ENCODE measurements at regions not wholly inside any gene's neighbourhood (a gene's known extent, or its start where the extent isn't known, plus 50 kb on each side); places are given as distances from the start of the nearest gene placed in this dataset.

DNA sequence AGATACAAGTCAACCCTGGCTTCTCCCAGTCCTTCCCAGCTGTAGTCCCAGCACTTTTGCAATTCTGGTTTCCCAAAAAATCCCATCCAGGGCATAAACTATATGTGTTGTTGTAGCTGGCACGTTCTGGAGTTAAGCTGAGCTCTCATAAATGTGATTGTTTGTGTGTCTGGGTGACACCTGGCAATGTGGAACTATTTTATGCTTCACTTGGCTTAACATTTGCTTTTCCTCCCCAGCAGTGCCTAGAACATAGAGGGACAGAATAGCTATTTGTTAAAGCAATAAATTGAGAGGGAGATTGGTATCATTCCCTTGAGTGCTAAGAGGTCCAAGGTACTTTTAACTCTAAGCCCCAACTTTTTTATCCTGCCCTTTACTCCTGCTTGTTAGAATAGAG, 575.9 kb upstream of the NOX3 start:
- TF ChIP-seq, protein P1, sequence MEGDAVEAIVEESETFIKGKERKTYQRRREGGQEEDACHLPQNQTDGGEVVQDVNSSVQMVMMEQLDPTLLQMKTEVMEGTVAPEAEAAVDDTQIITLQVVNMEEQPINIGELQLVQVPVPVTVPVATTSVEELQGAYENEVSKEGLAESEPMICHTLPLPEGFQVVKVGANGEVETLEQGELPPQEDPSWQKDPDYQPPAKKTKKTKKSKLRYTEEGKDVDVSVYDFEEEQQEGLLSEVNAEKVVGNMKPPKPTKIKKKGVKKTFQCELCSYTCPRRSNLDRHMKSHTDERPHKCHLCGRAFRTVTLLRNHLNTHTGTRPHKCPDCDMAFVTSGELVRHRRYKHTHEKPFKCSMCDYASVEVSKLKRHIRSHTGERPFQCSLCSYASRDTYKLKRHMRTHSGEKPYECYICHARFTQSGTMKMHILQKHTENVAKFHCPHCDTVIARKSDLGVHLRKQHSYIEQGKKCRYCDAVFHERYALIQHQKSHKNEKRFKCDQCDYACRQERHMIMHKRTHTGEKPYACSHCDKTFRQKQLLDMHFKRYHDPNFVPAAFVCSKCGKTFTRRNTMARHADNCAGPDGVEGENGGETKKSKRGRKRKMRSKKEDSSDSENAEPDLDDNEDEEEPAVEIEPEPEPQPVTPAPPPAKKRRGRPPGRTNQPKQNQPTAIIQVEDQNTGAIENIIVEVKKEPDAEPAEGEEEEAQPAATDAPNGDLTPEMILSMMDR (IDR thresholded peaks at IDR 0.05; ENCODE audit: poor library complexity, severe bottlenecking) = no peak

DNA sequence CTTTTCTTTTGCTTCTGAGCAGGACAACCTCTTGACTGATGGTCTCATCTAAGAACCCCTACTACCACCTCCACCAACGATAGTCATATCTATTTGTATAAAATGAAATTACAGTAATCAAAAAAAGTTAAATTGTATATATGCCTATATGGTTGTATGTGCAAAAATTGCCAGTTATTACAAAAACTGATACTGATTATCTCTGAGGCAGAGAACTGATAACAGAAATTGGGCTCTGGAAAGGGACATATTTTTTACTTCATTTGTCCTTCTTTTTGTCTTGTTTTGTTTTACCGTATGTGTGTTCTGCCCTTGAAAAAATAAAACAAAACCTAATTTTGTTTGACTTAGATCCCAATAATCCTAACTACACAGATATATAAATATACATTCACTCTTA, 574.4 kb upstream of the NOX3 start:
- Histone ChIP-seq H3K4me3 (ENCODE audit: severe bottlenecking) (no peak overlapping the region), H3K36me3 (ENCODE audit: low read depth) (no peaks in the 10 kb centered on the region), H3K27ac (ENCODE audit: poor library complexity, severe bottlenecking) (no peak overlapping the region), H3K27me3 (ENCODE audit: insufficient read depth, poor library complexity, severe bottlenecking) (no peaks in the 10 kb centered on the region), H3K4me1 (ENCODE audit: insufficient read depth, poor library complexity, severe bottlenecking) (no peaks in the 10 kb centered on the region), H3K9me3 (ENCODE audit: severe bottlenecking) (peaks cover 2% of the 10 kb centered on the region)
- DNase-seq (ENCODE audit: low spot score) (no peak), ATAC-seq (ENCODE audit: low read depth) (no peak)
- TF ChIP-seq, protein P1 (IDR thresholded peaks at IDR 0.05; ENCODE audit: poor library complexity, severe bottlenecking) = no peak

More for the DNA sequence above, 575.9 kb upstream of the NOX3 start:
- ATAC-seq (ENCODE audit: low read depth) (no peak), DNase-seq (ENCODE audit: low spot score) (no peak)
- H3K27me3 ChIP-seq (ENCODE audit: insufficient read depth, poor library complexity, severe bottlenecking) = no peaks in the 10 kb centered on the region
- peaks cover 2% of the 10 kb centered on the region for H3K9me3 ChIP-seq (ENCODE audit: severe bottlenecking)
- no peaks in the 10 kb centered on the region for H3K36me3 ChIP-seq (ENCODE audit: low read depth)
- H3K4me1 ChIP-seq (ENCODE audit: insufficient read depth, poor library complexity, severe bottlenecking) = no peaks in the 10 kb centered on the region
- no peak overlapping the region for H3K4me3 ChIP-seq (ENCODE audit: severe bottlenecking)
- H3K27ac ChIP-seq (ENCODE audit: poor library complexity, severe bottlenecking) = no peak overlapping the region

DNA sequence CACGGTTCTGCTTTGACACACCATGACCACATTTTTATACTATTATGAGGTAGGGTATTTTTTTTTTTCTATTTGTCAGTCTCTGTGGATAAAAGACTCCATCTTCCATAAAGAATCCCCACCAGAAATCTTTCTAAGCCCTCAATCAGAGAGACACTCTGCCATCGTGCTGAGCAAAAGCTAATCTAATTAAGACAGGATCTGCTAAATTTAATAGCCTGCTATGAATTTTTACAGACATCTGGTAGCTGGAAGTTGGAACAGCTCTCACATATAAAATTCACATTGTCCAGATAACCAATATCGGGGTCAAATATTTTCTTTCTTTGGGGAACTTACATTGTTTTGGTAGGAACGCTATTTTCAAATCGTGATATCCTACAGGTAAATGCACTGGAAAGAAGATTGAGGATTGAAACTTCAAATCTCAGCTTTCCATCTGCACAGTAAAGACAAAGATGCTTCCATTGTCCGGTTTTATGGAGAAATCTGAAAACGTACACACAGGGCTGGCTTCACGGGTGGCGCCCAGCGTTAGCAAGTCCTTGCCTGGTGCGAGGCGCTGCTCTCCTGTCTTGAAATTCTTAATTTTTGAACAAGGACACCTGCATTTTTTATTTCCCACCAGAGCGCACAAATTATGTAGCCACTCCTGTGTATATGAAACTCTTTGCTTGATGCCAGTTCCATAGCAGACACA, 573.8 kb upstream of the NOX3 start:
- no peak overlapping the region for H3K4me3 ChIP-seq (ENCODE audit: severe bottlenecking)
- no peaks in the 10 kb centered on the region for H3K4me1 ChIP-seq (ENCODE audit: insufficient read depth, poor library complexity, severe bottlenecking)
- DNase-seq (ENCODE audit: low spot score) (no peak), ATAC-seq (ENCODE audit: low read depth) (no peak)
- H3K9me3 ChIP-seq (ENCODE audit: severe bottlenecking) = peaks cover 2% of the 10 kb centered on the region
- TF ChIP-seq, protein P1 (IDR thresholded peaks at IDR 0.05; ENCODE audit: poor library complexity, severe bottlenecking) = no peak
- H3K27ac ChIP-seq (ENCODE audit: poor library complexity, severe bottlenecking) = no peak overlapping the region
- H3K27me3 ChIP-seq (ENCODE audit: insufficient read depth, poor library complexity, severe bottlenecking) = no peaks in the 10 kb centered on the region
- H3K36me3 ChIP-seq (ENCODE audit: low read depth) = no peaks in the 10 kb centered on the region

DNA sequence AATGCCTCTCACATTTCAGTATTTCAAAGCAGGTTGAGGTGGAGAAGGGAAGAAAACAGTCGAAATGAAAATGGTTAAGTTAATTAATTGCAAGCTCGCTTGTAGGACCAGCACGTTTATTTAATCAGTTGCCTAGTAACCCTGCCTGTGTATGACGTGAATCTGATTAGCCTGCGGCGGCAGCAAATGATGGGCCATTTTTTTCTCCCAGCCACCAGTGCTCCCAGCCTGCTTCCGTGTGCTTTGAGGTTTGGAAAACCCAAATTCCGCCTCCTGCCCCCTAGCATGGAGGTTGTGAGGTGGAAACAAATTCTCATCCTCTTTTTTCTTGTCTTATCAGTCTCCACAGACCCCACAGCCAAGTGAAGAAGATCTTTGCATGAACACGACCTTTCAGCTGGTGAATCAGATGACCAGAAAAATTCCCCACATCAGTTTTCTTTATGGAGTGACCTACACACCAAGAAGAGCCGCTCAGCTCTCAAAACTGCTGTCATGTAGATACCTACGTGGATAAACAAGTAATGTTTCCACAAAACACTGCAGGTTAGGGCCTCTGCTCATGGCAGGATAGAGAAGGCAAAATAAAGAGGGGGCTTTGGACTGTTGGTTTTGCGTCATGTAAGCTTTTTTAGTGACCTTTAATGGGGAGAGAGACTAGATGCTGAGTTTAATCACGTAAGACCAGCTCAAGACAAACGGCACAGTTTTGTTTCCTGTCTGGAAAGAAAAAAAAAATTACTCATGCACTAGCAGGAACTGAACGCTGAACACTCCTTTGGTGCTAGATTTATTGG, 572.9 kb upstream of the NOX3 start:
- H3K4me1 ChIP-seq (ENCODE audit: insufficient read depth, poor library complexity, severe bottlenecking) = no peaks in the 10 kb centered on the region
- H3K4me3 ChIP-seq (ENCODE audit: severe bottlenecking) = no peak overlapping the region
- no peak overlapping the region for H3K27ac ChIP-seq (ENCODE audit: poor library complexity, severe bottlenecking)
- DNase-seq (ENCODE audit: low spot score) (no peak), ATAC-seq (ENCODE audit: low read depth) (no peak)
- H3K27me3 ChIP-seq (ENCODE audit: insufficient read depth, poor library complexity, severe bottlenecking) = no peaks in the 10 kb centered on the region
- no peaks in the 10 kb centered on the region for H3K36me3 ChIP-seq (ENCODE audit: low read depth)
- no peaks in the 10 kb centered on the region for H3K9me3 ChIP-seq (ENCODE audit: severe bottlenecking)
- TF ChIP-seq, protein P1 (IDR thresholded peaks at IDR 0.05; ENCODE audit: poor library complexity, severe bottlenecking) = no peak

DNA sequence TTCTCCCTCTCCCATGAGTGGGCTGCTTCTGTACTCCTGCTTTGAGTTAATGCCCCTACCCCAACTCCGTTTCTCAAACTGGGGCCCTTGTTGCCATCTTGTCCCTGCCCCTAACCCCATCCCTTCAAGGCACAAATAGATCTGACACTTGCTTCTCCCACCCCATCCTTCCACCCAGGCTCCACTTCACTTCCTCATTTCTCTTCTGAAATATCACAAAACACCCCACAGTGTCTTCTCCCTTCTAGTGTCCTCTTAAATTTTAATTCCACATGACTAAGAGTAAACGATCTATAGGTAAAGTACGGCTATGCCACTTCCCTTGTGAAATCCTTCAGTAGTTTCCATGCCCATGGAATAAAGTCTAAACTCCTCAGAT, 571.6 kb upstream of the NOX3 start:
- ATAC-seq (ENCODE audit: low read depth) (no peak), DNase-seq (ENCODE audit: low spot score) (no peak)
- Histone ChIP-seq H3K36me3 (ENCODE audit: low read depth) (no peaks in the 10 kb centered on the region), H3K27me3 (ENCODE audit: insufficient read depth, poor library complexity, severe bottlenecking) (no peaks in the 10 kb centered on the region), H3K9me3 (ENCODE audit: severe bottlenecking) (no peaks in the 10 kb centered on the region), H3K4me1 (ENCODE audit: insufficient read depth, poor library complexity, severe bottlenecking) (no peaks in the 10 kb centered on the region), H3K4me3 (ENCODE audit: severe bottlenecking) (no peak overlapping the region), H3K27ac (ENCODE audit: poor library complexity, severe bottlenecking) (no peak overlapping the region)
- TF ChIP-seq, protein P1 (IDR thresholded peaks at IDR 0.05; ENCODE audit: poor library complexity, severe bottlenecking) = no peak

Data from RWPE2 (cell line).